Uterus (tissue), 3 donors: ENCODE measurements at regions not wholly inside any gene's neighbourhood (a gene's known extent, or its start where the extent isn't known, plus 50 kb on each side); places are given as distances from the start of the nearest gene placed in this dataset.

ENCODE experiments used
- DNase-seq, 2 donors: peaks; one replicate each; pipeline ENCODE4 v3.0.0-alpha.2; 2019 to 2020
- H3K27ac ChIP-seq, 2 donors: fragments of 200-600 bp; sonication (generic); 1 replicate in 1 of 2; 2 replicates in 1 of 2; pipeline ENCODE4 v1.5.1; 2016 to 2018
- H3K27me3 ChIP-seq, 2 donors: fragments of 200-600 bp; sonication (generic); one replicate each; pipeline ENCODE4 v1.5.1; 2018 to 2019; ENCODE audit warnings: control low read depth in 1 of 2
- H3K36me3 ChIP-seq, 2 donors: fragments of 200-600 bp; sonication (generic); one replicate each; pipeline ENCODE4 v1.5.1; 2019; ENCODE audit warnings: control low read depth in 1 of 2
- H3K4me1 ChIP-seq, 2 donors: fragments of 200-600 bp; sonication (generic); one replicate each; pipeline ENCODE4 v1.5.1; 2018 to 2019; ENCODE audit warnings: control low read depth in 1 of 2
- H3K4me3 ChIP-seq, 2 donors: fragments of 200-600 bp; sonication (generic); 1 replicate in 1 of 2; 2 replicates in 1 of 2; pipeline ENCODE4 v1.5.1; 2018 to 2019; ENCODE audit warnings: mild to moderate bottlenecking in 1 of 2
- H3K9me3 ChIP-seq, 2 donors: fragments of 200-600 bp; sonication (generic); one replicate each; pipeline ENCODE4 v1.5.1; 2019; ENCODE audit warnings: control low read depth in 1 of 2
- POLR2A ChIP-seq, 2 donors: fragments of 450-650 bp; IDR thresholded peaks; one replicate each; pipeline ENCODE4 v1.6.1; 2016; ENCODE audit warnings: antibody characterized with exemption in 2 of 2, mild to moderate bottlenecking in 1 of 2, moderate library complexity in 1 of 2
- intact Hi-C: fragments of 100-400 bp; cut with DNase I; formaldehyde crosslinking; loops from one replicate; pipeline ENCODE4 v1.15.1; 2023; ENCODE audit warnings: low total_unique reads
- TF ChIP-seq, protein P1 (sequence below), 4 experiments: fragments of 200-600 bp in 2 of 4; fragments of 450-650 bp in 2 of 4; sonication (generic) in 2 of 4; IDR thresholded peaks; one replicate each; pipeline ENCODE4 v1.5.1; 2016 to 2019; ENCODE audit warnings: antibody characterized with exemption in 4 of 4, mild to moderate bottlenecking in 2 of 4, moderate library complexity in 1 of 4
- donor health status: DM: yes; HTN: yes; CAD: no.

DNA sequence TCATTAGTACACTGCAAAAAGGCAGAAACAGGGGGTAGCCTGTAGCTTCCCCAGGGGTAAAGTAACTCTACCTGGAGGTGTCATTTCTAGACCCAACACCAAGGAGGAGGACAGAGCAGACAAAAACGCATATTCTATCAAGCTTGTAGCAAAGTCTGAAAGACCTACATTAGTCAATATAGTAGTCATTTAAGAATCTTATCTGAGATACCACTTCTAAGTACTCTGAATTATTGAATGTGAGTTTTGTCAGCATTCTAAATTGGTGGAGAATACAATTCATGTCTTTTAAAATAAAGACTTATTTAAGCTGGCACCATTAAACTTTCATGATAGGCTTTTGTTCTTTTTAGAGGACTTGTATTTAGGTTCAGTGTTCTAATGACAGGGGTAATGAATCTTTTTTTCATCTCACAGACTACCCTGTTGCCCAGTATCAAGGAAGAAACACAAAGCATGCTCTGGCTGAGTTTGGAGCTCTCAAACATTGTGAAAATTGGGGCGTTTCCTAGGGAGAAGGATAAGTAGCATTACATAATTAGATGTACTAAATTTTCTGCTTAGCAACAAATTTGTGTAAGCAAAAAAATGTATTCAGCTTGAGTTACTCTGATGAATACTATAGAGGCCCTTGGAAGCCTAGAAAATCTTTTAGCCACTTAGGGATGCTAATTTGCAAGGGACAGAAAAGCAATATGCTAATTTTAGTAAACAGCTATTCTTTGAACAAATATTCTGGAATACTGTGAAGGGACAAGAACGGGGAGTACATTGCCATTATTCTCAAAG lies 255.4 kb upstream of the HSF2 start:
- Histone ChIP-seq H3K4me1 (no peaks in the 10 kb centered on the region), H3K36me3 (no peaks in the 10 kb centered on the region), H3K27me3 (no peaks in the 10 kb centered on the region), H3K27ac (no peak overlapping the region), H3K4me3 (no peak overlapping the region), H3K9me3 (no peaks in the 10 kb centered on the region)
- intact Hi-C loops = no loop called here
- DNase-seq = no peak
- TF ChIP-seq, protein P1, sequence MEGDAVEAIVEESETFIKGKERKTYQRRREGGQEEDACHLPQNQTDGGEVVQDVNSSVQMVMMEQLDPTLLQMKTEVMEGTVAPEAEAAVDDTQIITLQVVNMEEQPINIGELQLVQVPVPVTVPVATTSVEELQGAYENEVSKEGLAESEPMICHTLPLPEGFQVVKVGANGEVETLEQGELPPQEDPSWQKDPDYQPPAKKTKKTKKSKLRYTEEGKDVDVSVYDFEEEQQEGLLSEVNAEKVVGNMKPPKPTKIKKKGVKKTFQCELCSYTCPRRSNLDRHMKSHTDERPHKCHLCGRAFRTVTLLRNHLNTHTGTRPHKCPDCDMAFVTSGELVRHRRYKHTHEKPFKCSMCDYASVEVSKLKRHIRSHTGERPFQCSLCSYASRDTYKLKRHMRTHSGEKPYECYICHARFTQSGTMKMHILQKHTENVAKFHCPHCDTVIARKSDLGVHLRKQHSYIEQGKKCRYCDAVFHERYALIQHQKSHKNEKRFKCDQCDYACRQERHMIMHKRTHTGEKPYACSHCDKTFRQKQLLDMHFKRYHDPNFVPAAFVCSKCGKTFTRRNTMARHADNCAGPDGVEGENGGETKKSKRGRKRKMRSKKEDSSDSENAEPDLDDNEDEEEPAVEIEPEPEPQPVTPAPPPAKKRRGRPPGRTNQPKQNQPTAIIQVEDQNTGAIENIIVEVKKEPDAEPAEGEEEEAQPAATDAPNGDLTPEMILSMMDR (IDR thresholded peaks at IDR 0.05) = no peak
- TF ChIP-seq POLR2A (IDR thresholded peaks at IDR 0.05) = no peak

DNA sequence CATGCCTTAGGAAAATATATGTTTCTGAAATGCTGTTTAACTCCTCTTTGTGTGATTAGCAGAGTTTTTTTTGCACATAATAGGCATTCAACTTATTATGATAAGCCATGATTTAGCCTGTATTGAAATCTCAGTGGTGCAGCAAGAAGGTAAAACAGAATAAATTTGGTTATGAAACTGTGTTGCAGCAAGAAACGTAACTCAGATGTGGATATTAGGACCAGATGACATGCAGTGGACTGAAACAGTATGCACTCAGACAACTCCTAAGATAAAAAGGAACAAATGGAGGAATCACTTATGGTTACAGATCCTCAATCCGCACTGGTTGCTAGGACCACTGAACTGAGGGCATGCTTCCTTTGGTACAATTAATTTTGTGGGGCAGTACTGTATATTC lies 254.2 kb upstream of the HSF2 start:
- no peaks in the 10 kb centered on the region for H3K27me3 ChIP-seq
- H3K36me3 ChIP-seq = no peaks in the 10 kb centered on the region
- H3K4me3 ChIP-seq = no peak overlapping the region
- DNase-seq = no peak
- no peaks in the 10 kb centered on the region for H3K4me1 ChIP-seq
- TF ChIP-seq, protein P1 (IDR thresholded peaks at IDR 0.05) = no peak
- TF ChIP-seq POLR2A (IDR thresholded peaks at IDR 0.05) = no peak
- H3K9me3 ChIP-seq = no peaks in the 10 kb centered on the region
- intact Hi-C loops = no loop called here
- no peak overlapping the region for H3K27ac ChIP-seq

DNA sequence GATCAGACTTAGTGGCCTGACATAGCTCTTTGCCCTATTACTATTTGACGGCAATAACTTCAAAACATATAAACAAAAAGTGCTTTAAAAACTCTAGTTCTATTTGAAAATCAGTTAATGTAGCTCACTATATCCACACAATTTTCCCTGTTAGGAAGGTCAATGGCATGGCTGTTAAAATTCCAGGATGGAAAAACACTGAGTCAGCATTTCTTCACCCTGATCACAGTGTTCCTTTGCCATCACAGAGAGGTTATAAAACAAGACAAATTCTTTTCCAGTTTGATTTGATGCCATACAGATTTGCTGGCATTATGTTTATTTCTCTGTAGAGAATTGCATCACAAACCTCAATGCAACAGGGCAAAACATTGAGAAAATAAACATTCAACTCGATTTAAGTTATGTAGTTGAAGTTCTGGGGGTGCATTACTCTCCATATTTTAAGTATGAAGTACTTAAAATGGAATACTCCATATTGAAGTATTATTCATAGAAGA lies 253.7 kb upstream of the HSF2 start:
- Histone ChIP-seq H3K27ac (no peak overlapping the region), H3K4me1 (peaks cover 0 to 4% of the 10 kb centered on the region in 2 donors), H3K9me3 (no peaks in the 10 kb centered on the region), H3K4me3 (no peak overlapping the region), H3K27me3 (no peaks in the 10 kb centered on the region), H3K36me3 (no peaks in the 10 kb centered on the region)
- TF ChIP-seq, protein P1 (IDR thresholded peaks at IDR 0.05) = no peak
- TF ChIP-seq POLR2A (IDR thresholded peaks at IDR 0.05) = no peak
- no peak for DNase-seq
- intact Hi-C loops = no loop called here

DNA sequence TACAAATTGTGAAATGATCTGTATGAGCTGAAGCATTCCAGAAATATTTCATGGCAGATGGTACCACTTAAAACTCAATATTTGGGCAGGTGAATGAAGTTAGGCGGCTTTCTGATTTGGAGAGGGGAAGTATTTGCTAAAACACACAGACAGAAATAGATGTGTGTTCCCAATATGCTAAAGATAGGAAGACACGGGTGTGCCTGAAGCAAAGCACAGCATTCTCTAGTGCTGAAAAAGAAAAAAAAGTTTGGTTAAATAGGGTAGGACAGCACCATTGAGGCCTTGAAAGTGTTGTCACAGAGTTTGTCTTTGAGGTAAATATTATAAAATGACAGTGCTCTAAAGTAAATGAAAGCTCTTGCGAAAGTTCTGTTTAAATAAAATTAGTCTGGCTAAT lies 252.2 kb upstream of the HSF2 start:
- intact Hi-C loops = no loop called here
- Histone ChIP-seq H3K36me3 (no peaks in the 10 kb centered on the region), H3K9me3 (no peaks in the 10 kb centered on the region), H3K4me3 (no peak overlapping the region), H3K27ac (no peak overlapping the region), H3K27me3 (no peaks in the 10 kb centered on the region), H3K4me1 (peaks cover 0 to 4% of the 10 kb centered on the region in 2 donors)
- no peak for DNase-seq
- no peak for TF ChIP-seq POLR2A (IDR thresholded peaks at IDR 0.05)
- TF ChIP-seq, protein P1 (IDR thresholded peaks at IDR 0.05) = no peak

DNA sequence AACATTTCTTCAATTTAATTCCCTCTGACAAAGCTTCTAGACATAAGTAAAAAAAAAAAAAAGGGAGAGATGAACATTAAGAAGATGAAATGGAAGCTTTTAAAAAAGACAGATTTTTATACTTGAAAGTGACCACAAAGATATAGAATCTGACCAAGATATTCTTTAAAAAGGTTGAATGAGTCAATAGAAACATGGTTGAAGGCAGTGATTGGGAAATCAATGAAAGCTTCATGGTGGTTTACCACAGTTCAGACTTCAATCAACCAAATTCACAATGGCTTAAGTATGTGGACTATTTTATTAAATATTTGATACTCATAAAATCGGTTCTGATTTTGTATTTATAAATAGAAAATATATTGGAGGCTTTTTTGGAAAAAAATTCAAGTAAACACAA lies 248.4 kb upstream of the HSF2 start:
- TF ChIP-seq, protein P1 (IDR thresholded peaks at IDR 0.05) = no peak
- TF ChIP-seq POLR2A (IDR thresholded peaks at IDR 0.05) = no peak
- Histone ChIP-seq H3K4me1 (peaks cover 0 to 4% of the 10 kb centered on the region in 2 donors), H3K36me3 (no peaks in the 10 kb centered on the region), H3K27me3 (no peaks in the 10 kb centered on the region), H3K4me3 (no peak overlapping the region), H3K27ac (no peak overlapping the region), H3K9me3 (no peaks in the 10 kb centered on the region)
- intact Hi-C loops = no loop called here
- DNase-seq = no peak
